WTC11 (cell line): ENCODE measurements at regions not wholly inside any gene's neighbourhood (a gene's known extent, or its start where the extent isn't known, plus 50 kb on each side); places are given as distances from the start of the nearest gene placed in this dataset.

Experiments
- ATAC-seq: fragments of 200-7000 bp; cut with Tn5 transposase; 2 replicates; pipeline ENCODE4 v1.10.0; 2021; ENCODE audit warnings: mild to moderate bottlenecking, moderate library complexity
- CTCF ChIA-PET: fragments of 300-600 bp; sonication (Branson Sonifier 250); formaldehyde crosslinking; loops from one replicate; lab custom pipeline; 2021; ENCODE audit warnings: antibody characterized with exemption; lab: Charles Lee
- POLR2A ChIA-PET: fragments of 350-600 bp; sonication (Branson Sonifier 250); formaldehyde crosslinking; loops from one replicate; lab custom pipeline; 2021; ENCODE audit warnings: antibody characterized with exemption; lab: Charles Lee
- DNase-seq: peaks from one replicate; pipeline ENCODE4 v3.0.0; 2021; ENCODE audit warnings: low spot score
- H3K27ac Mint-ChIP-seq: 2 replicates; pipeline ENCODE4 v1.8.0; 2021; ENCODE audit warnings: mixed read lengths
- H3K27me3 Mint-ChIP-seq: 2 replicates; pipeline ENCODE4 v1.8.0; 2021; ENCODE audit warnings: low read depth, mild to moderate bottlenecking, moderate library complexity, mixed read lengths
- H3K36me3 Mint-ChIP-seq: 2 replicates; pipeline ENCODE4 v1.8.0; 2021; ENCODE audit warnings: mixed read lengths
- H3K4me1 Mint-ChIP-seq: 2 replicates; pipeline ENCODE4 v1.8.0; 2022; ENCODE audit warnings: mixed read lengths
- H3K4me3 Mint-ChIP-seq: 2 replicates; pipeline ENCODE4 v1.8.0; 2021; ENCODE audit warnings: mild to moderate bottlenecking, moderate library complexity, mixed read lengths
- H3K9me3 Mint-ChIP-seq: 2 replicates; pipeline ENCODE4 v1.8.0; 2021; ENCODE audit warnings: mixed read lengths
- AR ChIP-seq: fragments of 250-450 bp; sonication (Bioruptor Pico); IDR thresholded peaks from 2 replicates; pipeline ENCODE4 v1.9.0; 2021; ENCODE audit warnings: mild to moderate bottlenecking
- ATF2 ChIP-seq: sonication (generic); formaldehyde crosslinking; IDR thresholded peaks from 2 replicates; pipeline ENCODE4 v1.8.1; 2022; ENCODE audit warnings: low read depth, missing genetic modification reagents, borderline replicate concordance
- ESRRA ChIP-seq: sonication (generic); formaldehyde crosslinking; IDR thresholded peaks from 2 replicates; pipeline ENCODE4 v1.8.1; 2022; ENCODE audit warnings: mild to moderate bottlenecking, missing genetic modification reagents, borderline replicate concordance
- FOXJ3 ChIP-seq: sonication (generic); formaldehyde crosslinking; IDR thresholded peaks from 2 replicates; pipeline ENCODE4 v1.9.0; 2021; ENCODE audit warnings: missing genetic modification reagents, mild to moderate bottlenecking, borderline replicate concordance
- FOXK1 ChIP-seq: sonication (generic); formaldehyde crosslinking; IDR thresholded peaks from 2 replicates; pipeline ENCODE4 v1.8.0; 2022; ENCODE audit warnings: mild to moderate bottlenecking, moderate library complexity, missing genetic modification reagents
- MAX ChIP-seq: sonication (generic); formaldehyde crosslinking; IDR thresholded peaks from 2 replicates; pipeline ENCODE4 v1.8.0; 2022; ENCODE audit warnings: mild to moderate bottlenecking, missing genetic modification reagents
- MLX ChIP-seq: sonication (generic); formaldehyde crosslinking; IDR thresholded peaks from 2 replicates; pipeline ENCODE4 v1.8.1; 2023; ENCODE audit warnings: mild to moderate bottlenecking, missing genetic modification reagents, moderate library complexity
- NFATC4 ChIP-seq: fragments of 250-450 bp; sonication (Bioruptor Pico); IDR thresholded peaks from 2 replicates; pipeline ENCODE4 v1.9.0; 2021; ENCODE audit warnings: mild to moderate bottlenecking
- NR2C2 ChIP-seq: sonication (generic); formaldehyde crosslinking; IDR thresholded peaks from 2 replicates; pipeline ENCODE4 v1.8.0; 2022; ENCODE audit warnings: mild to moderate bottlenecking, missing genetic modification reagents
- OVOL2 ChIP-seq: fragments of 250-450 bp; sonication (Bioruptor Pico); IDR thresholded peaks from 2 replicates; pipeline ENCODE4 v1.9.0; 2021; ENCODE audit warnings: mild to moderate bottlenecking, borderline replicate concordance
- TEAD4 ChIP-seq: sonication (generic); formaldehyde crosslinking; IDR thresholded peaks from 2 replicates; pipeline ENCODE4 v1.8.0; 2022; ENCODE audit warnings: mild to moderate bottlenecking, missing genetic modification reagents
- USF1 ChIP-seq: sonication (generic); formaldehyde crosslinking; IDR thresholded peaks from 2 replicates; pipeline ENCODE4 v1.8.0; 2022; ENCODE audit warnings: mild to moderate bottlenecking, missing genetic modification reagents
- USF2 ChIP-seq: sonication (generic); formaldehyde crosslinking; IDR thresholded peaks from 2 replicates; pipeline ENCODE4 v1.8.1; 2023; ENCODE audit warnings: mild to moderate bottlenecking, missing genetic modification reagents, moderate library complexity
- ZNF416 ChIP-seq: fragments of 250-450 bp; sonication (Bioruptor Pico); IDR thresholded peaks from 2 replicates; pipeline ENCODE4 v1.9.0; 2021; ENCODE audit warnings: mild to moderate bottlenecking, inconsistent platforms
- TF ChIP-seq, protein P1 (sequence below): sonication (generic); formaldehyde crosslinking; IDR thresholded peaks from 2 replicates; pipeline ENCODE4 v1.8.0; 2022; ENCODE audit warnings: mild to moderate bottlenecking, missing genetic modification reagents
- TF ChIP-seq, protein P2 (sequence below): sonication (generic); formaldehyde crosslinking; conservative IDR thresholded peaks from 2 replicates; pipeline ENCODE4 v1.8.1; 2023; ENCODE audit warnings: mild to moderate bottlenecking, low read depth, missing genetic modification reagents, moderate library complexity

DNA sequence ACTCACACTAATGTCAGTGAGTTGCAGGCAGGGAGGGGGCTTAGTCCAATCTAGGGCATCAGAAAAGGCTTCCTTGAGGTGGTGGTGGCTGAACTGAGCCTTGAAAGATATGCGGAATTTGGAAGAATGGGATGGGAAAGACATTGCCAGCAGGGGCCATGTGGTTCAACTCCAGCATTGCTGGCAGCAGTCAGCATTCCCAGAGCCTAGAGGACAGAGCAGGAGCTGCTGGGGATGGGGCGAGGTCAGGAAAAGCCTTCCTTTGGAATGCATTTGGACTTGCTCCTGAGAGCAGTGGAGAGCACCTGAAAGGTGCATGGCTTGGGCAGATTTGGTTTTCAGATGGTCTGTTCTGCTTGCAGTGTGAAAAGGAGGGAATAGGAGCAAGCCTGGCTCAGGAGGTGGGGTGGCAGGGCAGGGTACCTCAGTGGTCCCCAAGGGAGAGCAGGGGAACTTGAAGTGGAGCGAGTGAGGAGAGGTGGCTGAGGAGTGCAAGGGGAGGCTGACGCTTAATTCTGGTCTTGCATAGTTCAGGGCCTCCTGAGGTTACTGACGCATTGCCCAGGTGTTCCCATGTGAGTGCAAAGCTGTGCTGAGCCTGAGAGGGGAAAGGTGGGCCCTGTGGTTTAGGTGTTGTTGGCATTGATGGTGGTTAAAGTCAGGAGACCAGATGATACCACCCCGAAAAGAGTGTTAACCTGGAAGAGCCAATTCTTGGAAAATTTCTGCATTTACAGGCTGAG is 112.1 kb upstream of the MGAT5 start:
- peak; percentile 79 for ATAC-seq
- Mint-ChIP-seq H3K36me3 (no peaks in the 10 kb centered on the region), H3K4me3 (no peak overlapping the region), H3K9me3 (no peaks in the 10 kb centered on the region), H3K27me3 (no peaks in the 10 kb centered on the region), H3K4me1 (peaks cover 87% of the 10 kb centered on the region), H3K27ac (peak overlapping the region; percentile 85)
- TF ChIP-seq AR (CRISPR knock-in tag) = no peak
- no peak for TF ChIP-seq ZNF416 (CRISPR knock-in tag)
- TF ChIP-seq NFATC4 (CRISPR knock-in tag) = no peak
- no peak for TF ChIP-seq TEAD4 (CRISPR knock-in tag)
- TF ChIP-seq MLX (CRISPR knock-in tag) = no peak
- DNase-seq = peak; percentile 25
- ChIA-PET POLR2A (no interaction called here), CTCF (interaction anchor here (1.4 to 2.2 kb wide), 2 partner anchors 23 to 309 kb away, joined by 4 to 5 read pairs; no protein-coding TSS in a partner anchor)

GRCh38 chr2:134142341-134142738 is 111.5 kb upstream of the MGAT5 start:
- no peak for DNase-seq

GRCh38 chr2:134142903-134143302 is 111.0 kb upstream of the MGAT5 start:
- DNase-seq = no peak
- Mint-ChIP-seq H3K4me1 (peaks cover 88% of the 10 kb centered on the region), H3K36me3 (no peaks in the 10 kb centered on the region), H3K27ac (no peak overlapping the region; the same call in 1 of the 2 replicates), H3K4me3 (no peak overlapping the region), H3K9me3 (no peaks in the 10 kb centered on the region), H3K27me3 (no peaks in the 10 kb centered on the region)
- ChIA-PET CTCF (interaction anchor here (2.2 kb wide), 1 partner anchor 308 kb away, joined by 5 read pairs; no protein-coding TSS in a partner anchor), POLR2A (no interaction called here)
- ATAC-seq = no peak
- TF ChIP-seq USF1 (CRISPR knock-in tag) = no peak
- TF ChIP-seq OVOL2 (CRISPR knock-in tag) = no peak
- TF ChIP-seq, protein P1, sequence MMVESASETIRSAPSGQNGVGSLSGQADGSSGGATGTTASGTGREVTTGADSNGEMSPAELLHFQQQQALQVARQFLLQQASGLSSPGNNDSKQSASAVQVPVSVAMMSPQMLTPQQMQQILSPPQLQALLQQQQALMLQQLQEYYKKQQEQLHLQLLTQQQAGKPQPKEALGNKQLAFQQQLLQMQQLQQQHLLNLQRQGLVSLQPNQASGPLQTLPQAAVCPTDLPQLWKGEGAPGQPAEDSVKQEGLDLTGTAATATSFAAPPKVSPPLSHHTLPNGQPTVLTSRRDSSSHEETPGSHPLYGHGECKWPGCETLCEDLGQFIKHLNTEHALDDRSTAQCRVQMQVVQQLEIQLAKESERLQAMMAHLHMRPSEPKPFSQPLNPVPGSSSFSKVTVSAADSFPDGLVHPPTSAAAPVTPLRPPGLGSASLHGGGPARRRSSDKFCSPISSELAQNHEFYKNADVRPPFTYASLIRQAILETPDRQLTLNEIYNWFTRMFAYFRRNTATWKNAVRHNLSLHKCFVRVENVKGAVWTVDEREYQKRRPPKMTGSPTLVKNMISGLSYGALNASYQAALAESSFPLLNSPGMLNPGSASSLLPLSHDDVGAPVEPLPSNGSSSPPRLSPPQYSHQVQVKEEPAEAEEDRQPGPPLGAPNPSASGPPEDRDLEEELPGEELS = no peak
- no peak for TF ChIP-seq NR2C2 (CRISPR knock-in tag)
- TF ChIP-seq FOXJ3 (CRISPR knock-in tag) = no peak
- TF ChIP-seq ATF2 (CRISPR knock-in tag) = no peak
- no peak for TF ChIP-seq ESRRA
- no peak for TF ChIP-seq FOXK1 (CRISPR knock-in tag)

More at GRCh38 chr2:134142341-134142738, 111.5 kb upstream of the MGAT5 start:
- H3K4me1 Mint-ChIP-seq = peaks cover 87% of the 10 kb centered on the region
- H3K27me3 Mint-ChIP-seq = no peaks in the 10 kb centered on the region
- H3K4me3 Mint-ChIP-seq = no peak overlapping the region
- no peak overlapping the region for H3K27ac Mint-ChIP-seq
- no peak for TF ChIP-seq MAX (CRISPR knock-in tag)
- TF ChIP-seq NFATC4 (CRISPR knock-in tag) = no peak
- TF ChIP-seq, protein P2, sequence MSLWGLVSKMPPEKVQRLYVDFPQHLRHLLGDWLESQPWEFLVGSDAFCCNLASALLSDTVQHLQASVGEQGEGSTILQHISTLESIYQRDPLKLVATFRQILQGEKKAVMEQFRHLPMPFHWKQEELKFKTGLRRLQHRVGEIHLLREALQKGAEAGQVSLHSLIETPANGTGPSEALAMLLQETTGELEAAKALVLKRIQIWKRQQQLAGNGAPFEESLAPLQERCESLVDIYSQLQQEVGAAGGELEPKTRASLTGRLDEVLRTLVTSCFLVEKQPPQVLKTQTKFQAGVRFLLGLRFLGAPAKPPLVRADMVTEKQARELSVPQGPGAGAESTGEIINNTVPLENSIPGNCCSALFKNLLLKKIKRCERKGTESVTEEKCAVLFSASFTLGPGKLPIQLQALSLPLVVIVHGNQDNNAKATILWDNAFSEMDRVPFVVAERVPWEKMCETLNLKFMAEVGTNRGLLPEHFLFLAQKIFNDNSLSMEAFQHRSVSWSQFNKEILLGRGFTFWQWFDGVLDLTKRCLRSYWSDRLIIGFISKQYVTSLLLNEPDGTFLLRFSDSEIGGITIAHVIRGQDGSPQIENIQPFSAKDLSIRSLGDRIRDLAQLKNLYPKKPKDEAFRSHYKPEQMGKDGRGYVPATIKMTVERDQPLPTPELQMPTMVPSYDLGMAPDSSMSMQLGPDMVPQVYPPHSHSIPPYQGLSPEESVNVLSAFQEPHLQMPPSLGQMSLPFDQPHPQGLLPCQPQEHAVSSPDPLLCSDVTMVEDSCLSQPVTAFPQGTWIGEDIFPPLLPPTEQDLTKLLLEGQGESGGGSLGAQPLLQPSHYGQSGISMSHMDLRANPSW = no peak
- 0 out of 2 replicates have a peak, but pooled peaks have one; percentile 10 for TF ChIP-seq USF2 (CRISPR knock-in tag)
- no peaks in the 10 kb centered on the region for H3K36me3 Mint-ChIP-seq
- H3K9me3 Mint-ChIP-seq = no peaks in the 10 kb centered on the region
- CTCF ChIA-PET = interaction anchor here (1.4 to 2.2 kb wide), 2 partner anchors 24 to 309 kb away, joined by 4 to 5 read pairs; no protein-coding TSS in a partner anchor
- POLR2A ChIA-PET = no interaction called here
- no peak for ATAC-seq
